H9 (cell line): ENCODE measurements at regions not wholly inside any gene's neighbourhood (a gene's known extent, or its start where the extent isn't known, plus 50 kb on each side); places are given as distances from the start of the nearest gene placed in this dataset.

Source experiments
- DNase-seq: peaks from one replicate; pipeline ENCODE4 v3.0.0-alpha.2; 2017
- H2AFZ ChIP-seq: one replicate; pipeline ENCODE4 v1.6.1; 2013; ENCODE audit warnings: mild to moderate bottlenecking, low read length, control low read depth, moderate library complexity
- H2AK5ac ChIP-seq: 2 replicates; pipeline ENCODE4 v1.6.1; 2013; ENCODE audit warnings: low read length, control low read depth, mixed read lengths; ENCODE audit not compliant: insufficient read length
- H2BK120ac ChIP-seq: one replicate; pipeline ENCODE4 v1.6.1; 2013; ENCODE audit warnings: low read depth, mild to moderate bottlenecking, low read length, control low read depth, inconsistent platforms; ENCODE audit not compliant: poor library complexity, severe bottlenecking
- H2BK12ac ChIP-seq: 2 replicates; pipeline ENCODE4 v1.6.1; 2013; ENCODE audit warnings: low read length, control low read depth, mixed read lengths, low read depth; ENCODE audit not compliant: insufficient read length
- H2BK15ac ChIP-seq: 2 replicates; pipeline ENCODE4 v1.6.1; 2013; ENCODE audit warnings: low read depth, low read length, control low read depth
- H2BK20ac ChIP-seq: one replicate; pipeline ENCODE4 v1.6.1; 2013; ENCODE audit warnings: low read depth, mild to moderate bottlenecking, low read length, control low read depth, inconsistent platforms; ENCODE audit not compliant: poor library complexity, severe bottlenecking
- H2BK5ac ChIP-seq: 2 replicates; pipeline ENCODE4 v1.6.1; 2013; ENCODE audit warnings: low read length, control low read depth, mixed read lengths; ENCODE audit not compliant: insufficient read length
- H3K14ac ChIP-seq: 2 replicates; pipeline ENCODE4 v1.6.1; 2013; ENCODE audit warnings: low read length, control low read depth; ENCODE audit not compliant: insufficient read depth
- H3K18ac ChIP-seq: 2 replicates; pipeline ENCODE4 v1.6.1; 2013; ENCODE audit warnings: low read depth, mild to moderate bottlenecking, mixed read lengths, low read length, control low read depth; ENCODE audit not compliant: insufficient read length
- H3K23ac ChIP-seq: 2 replicates; pipeline ENCODE4 v1.6.1; 2013; ENCODE audit warnings: low read length, control low read depth, mixed read lengths, low read depth; ENCODE audit not compliant: insufficient read length
- H3K23me2 ChIP-seq: 2 replicates; pipeline ENCODE4 v1.6.1; 2013; ENCODE audit warnings: low read depth, mild to moderate bottlenecking, mixed read lengths, low read length, control low read depth; ENCODE audit not compliant: insufficient read length, poor library complexity, severe bottlenecking
- H3K27ac ChIP-seq: 2 replicates; pipeline ENCODE4 v1.5.1; 2013; ENCODE audit warnings: low read length, control low read depth, mixed read lengths, low read depth; ENCODE audit not compliant: insufficient read length
- H3K27me3 ChIP-seq: 2 replicates; pipeline ENCODE4 v1.6.1; 2013; ENCODE audit warnings: low read length, control low read depth, inconsistent platforms; ENCODE audit not compliant: insufficient read depth
- H3K4ac ChIP-seq: 2 replicates; pipeline ENCODE4 v1.6.1; 2013; ENCODE audit warnings: low read depth, mild to moderate bottlenecking, control low read depth, inconsistent platforms, low read length, moderate library complexity
- H3K4me1 ChIP-seq: 2 replicates; pipeline ENCODE4 v1.6.1; 2013; ENCODE audit warnings: low read length, control low read depth, inconsistent platforms; ENCODE audit not compliant: insufficient read depth
- H3K4me2 ChIP-seq: 2 replicates; pipeline ENCODE4 v1.6.1; 2013; ENCODE audit warnings: low read length, control low read depth, mixed read lengths; ENCODE audit not compliant: insufficient read length, insufficient read depth
- H3K56ac ChIP-seq: 2 replicates; pipeline ENCODE4 v1.6.1; 2013; ENCODE audit warnings: low read depth, mild to moderate bottlenecking, mixed read lengths, low read length, control low read depth; ENCODE audit not compliant: insufficient read length
- H3K79me1 ChIP-seq: 2 replicates; pipeline ENCODE4 v1.6.1; 2013; ENCODE audit warnings: low read depth, mild to moderate bottlenecking, moderate library complexity, low read length, control low read depth, inconsistent platforms; ENCODE audit not compliant: insufficient read depth, poor library complexity, severe bottlenecking
- H3K79me2 ChIP-seq: 2 replicates; pipeline ENCODE4 v1.6.1; 2013; ENCODE audit warnings: low read length, control low read depth, inconsistent platforms; ENCODE audit not compliant: insufficient read depth
- H3K9ac ChIP-seq: 2 replicates; pipeline ENCODE4 v1.6.1; 2013; ENCODE audit warnings: low read length, control low read depth, mixed read lengths; ENCODE audit not compliant: insufficient read length; ENCODE audit errors: extremely low read depth
- H3K9me3 ChIP-seq: one replicate; pipeline ENCODE4 v1.6.1; 2013; ENCODE audit warnings: low read depth, low read length, inconsistent platforms; ENCODE audit not compliant: control insufficient read depth
- H3T11ph ChIP-seq: one replicate; pipeline ENCODE4 v1.6.1; 2013; ENCODE audit warnings: mild to moderate bottlenecking, low read length, control low read depth, inconsistent platforms
- H4K20me1 ChIP-seq: one replicate; pipeline ENCODE4 v1.6.1; 2013; ENCODE audit not compliant: control insufficient read depth, insufficient read length, insufficient read depth
- H4K5ac ChIP-seq: 2 replicates; pipeline ENCODE4 v1.6.1; 2013; ENCODE audit warnings: low read depth, mild to moderate bottlenecking, mixed read lengths, low read length, control low read depth; ENCODE audit not compliant: insufficient read length
- H4K8ac ChIP-seq: replicated peaks from 2 replicates; pipeline ENCODE4 v1.6.1; 2013; ENCODE audit warnings: low read length, control low read depth, mixed read lengths, low read depth; ENCODE audit not compliant: insufficient read length
- H4K91ac ChIP-seq: 2 replicates; pipeline ENCODE4 v1.6.1; 2013; ENCODE audit warnings: low read depth, mild to moderate bottlenecking, moderate library complexity, mixed read lengths, low read length, control low read depth; ENCODE audit not compliant: insufficient read length
- H3K27ac Mint-ChIP-seq, 3 experiments: 2 replicates in 2 of 3; 3 replicates in 1 of 3; pipeline ENCODE4 v1.8.0; 2020 to 2021; ENCODE audit warnings: mixed read lengths in 3 of 3, mild to moderate bottlenecking in 1 of 3, moderate library complexity in 1 of 3
- H3K27me3 Mint-ChIP-seq: 2 replicates; pipeline ENCODE4 v1.8.0; 2021; ENCODE audit warnings: low read depth, mild to moderate bottlenecking, moderate library complexity, mixed read lengths
- H3K36me3 Mint-ChIP-seq, 3 experiments: 2 replicates in 2 of 3; 3 replicates in 1 of 3; pipeline ENCODE4 v1.8.0; 2020 to 2021; ENCODE audit warnings: low read depth in 3 of 3, mixed read lengths in 3 of 3; ENCODE audit not compliant: insufficient read depth in 1 of 3
- H3K4me1 Mint-ChIP-seq, 2 experiments: 2 replicates each; pipeline ENCODE4 v1.8.0; 2020; ENCODE audit warnings: mixed read lengths in 2 of 2
- H3K4me3 Mint-ChIP-seq, 2 experiments: 2 replicates in 1 of 2; 3 replicates in 1 of 2; pipeline ENCODE4 v1.8.0; 2020 to 2021; ENCODE audit warnings: mild to moderate bottlenecking in 2 of 2, mixed read lengths in 2 of 2, moderate library complexity in 1 of 2
- H3K9me3 Mint-ChIP-seq, 2 experiments: 2 replicates in 1 of 2; 3 replicates in 1 of 2; pipeline ENCODE4 v1.8.0; 2020; ENCODE audit warnings: mild to moderate bottlenecking in 2 of 2, mixed read lengths in 2 of 2, moderate library complexity in 1 of 2
- CTCF ChIP-seq: fragments of 200-600 bp; sonication (generic); conservative IDR thresholded peaks from 3 replicates; pipeline ENCODE4 v1.8.0; 2021; ENCODE audit warnings: antibody characterized with exemption, mild to moderate bottlenecking
- WGBS: extraction: QIAGEN DNeasy Blood & Tissue Kit; methylation state at CpG from one replicate; pipeline ENCODE4 v1.1.7; 2013; ENCODE audit warnings: missing lambda C conversion rate, low lambda C conversion rate, mixed read lengths; ENCODE audit not compliant: insufficient read length; ENCODE audit errors: extremely low coverage; 5-methylcytosine and 5-hydroxymethylcytosine counted together

GRCh38 chr14:98582276-98582675 lies 689.7 kb downstream of the BCL11B start:
- Mint-ChIP-seq H3K4me3 (no peak overlapping the region; a peak in 1 of 5 replicates), H3K4me1 (peaks cover 6 to 7% of the 10 kb centered on the region in 2 experiments), H3K27ac (no peak overlapping the region; a peak in 1 of 7 replicates), H3K9me3 (peaks cover 2 to 5% of the 10 kb centered on the region in 2 experiments; a peak in 2 of 5 replicates), H3K27me3 (peaks cover 6% of the 10 kb centered on the region), H3K36me3 (no peaks in the 10 kb centered on the region)
- no CpG with 5 or more reads among the region's 7 CpGs for WGBS
- Histone ChIP-seq H3K4me2 (no peak overlapping the region), H3K14ac (no peak overlapping the region), H3K79me1 (no peaks in the 10 kb centered on the region), H3K4me1 (no peaks in the 10 kb centered on the region), H3K27ac (no peak overlapping the region), H4K5ac (no peak overlapping the region), H4K8ac (no peak overlapping the region), H3K9me3 (no peaks in the 10 kb centered on the region), H3K23ac (no peak overlapping the region), H2BK5ac (no peak overlapping the region), H3K4ac (no peak overlapping the region), H3K27me3 (no peaks in the 10 kb centered on the region), H2BK120ac (no peak overlapping the region), H3K23me2 (no peaks in the 10 kb centered on the region), H3T11ph (no peak overlapping the region), H3K79me2 (no peaks in the 10 kb centered on the region), H2BK15ac (no peak overlapping the region), H4K91ac (no peak overlapping the region), H3K9ac (no peak overlapping the region), H3K56ac (no peak overlapping the region), H2BK12ac (no peak overlapping the region), H4K20me1 (no peaks in the 10 kb centered on the region), H3K18ac (no peak overlapping the region), H2AFZ (no peak overlapping the region), H2BK20ac (no peak overlapping the region), H2AK5ac (no peak overlapping the region)
- no peak for TF ChIP-seq CTCF
- DNase-seq, result no peak
